Right lobe of liver (tissue), 6 donors: ENCODE measurements at regions not wholly inside any gene's neighbourhood (a gene's known extent, or its start where the extent isn't known, plus 50 kb on each side); places are given as distances from the start of the nearest gene placed in this dataset.

Experiments used
- ATAC-seq, 4 donors: fragments of 200-7000 bp; cut with Tn5 transposase; one replicate each; pipeline ENCODE4 v1.9.1; 2020; ENCODE audit warnings: mild to moderate bottlenecking in 4 of 4, moderate library complexity in 4 of 4
- DNase-seq, 3 donors: peaks; one replicate each; pipeline ENCODE4 v3.0.0-alpha.2; 2020
- H3K27ac ChIP-seq, 3 donors: fragments of 200-600 bp; one replicate each; pipeline ENCODE4 v1.8.0; 2022
- H3K27me3 ChIP-seq, 2 donors: fragments of 200-600 bp; one replicate each; pipeline ENCODE4 v1.8.0; 2022
- H3K36me3 ChIP-seq, 4 donors: fragments of 200-600 bp; sonication (generic) in 1 of 4; one replicate each; pipeline versions ENCODE4 v1.5.1 to v1.8.0; 2017 to 2022; ENCODE audit warnings: control low read depth in 1 of 4
- H3K4me1 ChIP-seq, 4 donors: fragments of 200-600 bp; sonication (generic) in 1 of 4; one replicate each; pipeline versions ENCODE4 v1.5.1 to v1.8.0; 2017 to 2022; ENCODE audit warnings: control low read depth in 1 of 4
- H3K4me3 ChIP-seq, 3 donors: fragments of 200-600 bp; one replicate each; pipeline ENCODE4 v1.8.0; 2022
- H3K9me3 ChIP-seq, 4 donors: fragments of 200-600 bp; sonication (generic) in 1 of 4; one replicate each; pipeline versions ENCODE4 v1.5.1 to v1.8.0; 2017 to 2022; ENCODE audit warnings: control low read depth in 1 of 4
- POLR2A ChIP-seq: fragments of 450-650 bp; IDR thresholded peaks from one replicate; pipeline ENCODE4 v1.6.1; 2017; ENCODE audit warnings: antibody characterized with exemption, mild to moderate bottlenecking
- WGBS: methylation state at CpG from one replicate; pipeline ENCODE4 v1.1.6; 2018; ENCODE audit warnings: low coverage, low lambda C conversion rate; ENCODE audit not compliant: insufficient coverage; ENCODE audit errors: missing lambda C conversion rate; 5-methylcytosine and 5-hydroxymethylcytosine counted together
- intact Hi-C, 2 donors: fragments of 100-400 bp; cut with DNase I; formaldehyde crosslinking; loops; one replicate each; pipeline versions ENCODE4 v1.11.2 to v1.14.1; 2022
- TF ChIP-seq, protein P1 (sequence below), 4 donors: fragments of 200-600 bp in 3 of 4; fragments of 450-650 bp in 1 of 4; IDR thresholded peaks; one replicate each; pipeline versions ENCODE4 v1.5.1 to v1.8.0; 2016 to 2022; ENCODE audit warnings: antibody characterized with exemption in 4 of 4, mild to moderate bottlenecking in 2 of 4
- donor health status: DM: no; HTN: yes; CAD: no.
- donor health status: DM: no; HTN: no; CAD: no.
- donor health status: DM: no; HTN: no; CAD: no.
- donor health status: DM: no; HTN: yes; CAD: no.
- donor health status: DM: no; HTN: yes; CAD: no.

DNA sequence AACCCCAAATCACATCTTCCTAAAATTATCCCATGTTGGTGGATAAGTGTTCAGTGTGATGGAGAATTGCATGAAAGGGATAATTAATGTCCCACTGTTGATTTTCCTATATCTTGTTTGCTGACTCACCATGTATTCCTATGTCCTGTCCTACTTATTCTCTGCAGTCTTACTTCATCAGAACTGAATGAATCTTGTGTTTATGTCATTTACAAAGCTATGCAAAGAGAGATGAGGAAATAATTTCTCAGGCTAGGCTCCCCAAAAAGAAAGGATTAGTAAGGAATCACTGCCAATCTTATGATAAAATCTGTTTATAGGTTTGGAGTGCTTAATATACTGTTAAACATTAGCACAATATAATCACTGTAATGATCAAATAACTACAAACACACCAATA lies 360.8 kb downstream of the CRPPA start:
- H3K4me1 ChIP-seq: peaks cover 0 to 7% (median 0%) of the 10 kb centered on the region in 4 donors
- intact Hi-C loops: no loop called here
- H3K27me3 ChIP-seq: no peaks in the 10 kb centered on the region
- H3K27ac ChIP-seq: no peak overlapping the region
- TF ChIP-seq, protein P1, sequence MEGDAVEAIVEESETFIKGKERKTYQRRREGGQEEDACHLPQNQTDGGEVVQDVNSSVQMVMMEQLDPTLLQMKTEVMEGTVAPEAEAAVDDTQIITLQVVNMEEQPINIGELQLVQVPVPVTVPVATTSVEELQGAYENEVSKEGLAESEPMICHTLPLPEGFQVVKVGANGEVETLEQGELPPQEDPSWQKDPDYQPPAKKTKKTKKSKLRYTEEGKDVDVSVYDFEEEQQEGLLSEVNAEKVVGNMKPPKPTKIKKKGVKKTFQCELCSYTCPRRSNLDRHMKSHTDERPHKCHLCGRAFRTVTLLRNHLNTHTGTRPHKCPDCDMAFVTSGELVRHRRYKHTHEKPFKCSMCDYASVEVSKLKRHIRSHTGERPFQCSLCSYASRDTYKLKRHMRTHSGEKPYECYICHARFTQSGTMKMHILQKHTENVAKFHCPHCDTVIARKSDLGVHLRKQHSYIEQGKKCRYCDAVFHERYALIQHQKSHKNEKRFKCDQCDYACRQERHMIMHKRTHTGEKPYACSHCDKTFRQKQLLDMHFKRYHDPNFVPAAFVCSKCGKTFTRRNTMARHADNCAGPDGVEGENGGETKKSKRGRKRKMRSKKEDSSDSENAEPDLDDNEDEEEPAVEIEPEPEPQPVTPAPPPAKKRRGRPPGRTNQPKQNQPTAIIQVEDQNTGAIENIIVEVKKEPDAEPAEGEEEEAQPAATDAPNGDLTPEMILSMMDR (IDR thresholded peaks at IDR 0.05): no peak
- TF ChIP-seq POLR2A: no peak
- ATAC-seq (no peak), DNase-seq (no peak)
- no peaks in the 10 kb centered on the region for H3K9me3 ChIP-seq
- H3K36me3 ChIP-seq: no peaks in the 10 kb centered on the region
- no peak overlapping the region for H3K4me3 ChIP-seq

DNA sequence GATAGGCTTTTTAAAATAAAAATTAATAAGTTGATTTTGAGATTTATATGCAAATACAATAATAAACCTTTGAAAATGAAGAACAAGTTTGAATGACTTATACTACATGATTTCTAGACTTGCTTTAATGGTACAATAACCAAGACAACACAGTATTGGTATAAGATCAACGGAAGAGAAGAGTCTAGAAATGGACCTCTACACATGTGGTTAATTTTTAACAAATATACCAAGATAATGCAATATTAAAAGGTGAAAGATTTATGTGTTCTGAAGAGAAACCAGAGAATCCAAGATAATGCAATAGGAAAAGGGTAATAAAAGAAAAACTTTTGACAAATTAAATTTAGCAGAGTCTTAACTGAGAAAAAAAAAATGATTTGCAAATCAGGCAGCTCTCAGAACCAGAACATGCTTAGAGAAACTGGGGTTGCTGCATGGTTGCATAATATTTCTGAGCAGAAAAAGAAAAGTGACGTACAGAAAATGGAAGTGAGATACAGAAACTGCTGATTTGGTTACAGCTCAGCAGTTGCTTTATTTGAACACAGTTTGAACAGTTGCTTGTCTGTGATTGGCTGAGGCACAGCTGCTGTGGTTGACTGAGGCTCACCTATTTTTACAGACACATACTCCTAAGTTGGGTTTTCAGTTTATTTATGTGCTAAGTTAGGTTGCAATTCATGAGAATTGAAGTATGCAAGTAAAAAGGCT lies 365.9 kb downstream of the CRPPA start:
- H3K36me3 ChIP-seq: no peaks in the 10 kb centered on the region
- H3K4me1 ChIP-seq: no peaks in the 10 kb centered on the region
- intact Hi-C loops: no loop called here
- WGBS: 19% methylated on average over 2 of the region's 2 CpGs
- no peak for TF ChIP-seq POLR2A
- TF ChIP-seq, protein P1 (IDR thresholded peaks at IDR 0.05): no peak
- H3K27me3 ChIP-seq: no peaks in the 10 kb centered on the region
- ATAC-seq: peak; percentile 71 to 83 (median 72)
- no peaks in the 10 kb centered on the region for H3K9me3 ChIP-seq
- no peak overlapping the region for H3K4me3 ChIP-seq
- H3K27ac ChIP-seq: no peak overlapping the region
- DNase-seq: no peak

DNA sequence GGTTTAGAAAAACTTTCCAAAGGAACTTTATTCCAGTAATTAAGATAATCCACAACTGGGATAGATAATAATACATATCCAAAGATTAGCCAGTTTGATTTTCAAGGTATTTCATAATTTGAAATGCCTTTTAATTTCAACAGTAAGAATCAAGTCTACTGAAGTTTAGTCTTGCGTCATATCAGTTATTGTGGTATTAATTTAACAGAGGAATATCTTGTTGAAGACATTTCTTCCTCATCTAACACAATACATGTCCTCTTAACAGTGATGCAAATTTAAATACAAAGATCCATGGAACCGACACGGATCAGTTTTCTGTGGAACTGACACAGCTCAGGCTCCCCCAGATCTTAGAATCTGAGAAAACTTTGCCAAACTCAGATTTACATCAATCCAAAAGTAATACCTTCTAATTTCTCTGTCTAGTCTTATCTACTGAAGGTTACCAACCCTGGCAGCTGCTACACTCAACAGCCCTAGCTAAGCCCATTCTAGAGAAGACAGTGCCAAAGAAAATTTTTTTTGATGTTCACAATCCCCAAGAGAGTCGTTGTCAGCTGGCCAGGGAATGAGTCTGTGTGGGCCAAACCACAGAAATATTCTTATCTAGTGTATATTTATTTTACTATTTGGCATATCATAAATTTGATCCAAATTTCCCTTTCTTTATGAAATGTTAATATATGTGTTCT lies 365.2 kb upstream of the MEOX2 start:
- H3K4me1 ChIP-seq: no peaks in the 10 kb centered on the region
- 66% methylated on average over 4 of the region's 4 CpGs for WGBS
- no peak for TF ChIP-seq POLR2A
- TF ChIP-seq, protein P1 (IDR thresholded peaks at IDR 0.05): no peak
- H3K4me3 ChIP-seq: no peak overlapping the region
- intact Hi-C loops: no loop called here
- H3K9me3 ChIP-seq: no peaks in the 10 kb centered on the region
- no peak overlapping the region for H3K27ac ChIP-seq
- no peak for DNase-seq
- no peaks in the 10 kb centered on the region for H3K36me3 ChIP-seq
- H3K27me3 ChIP-seq: no peaks in the 10 kb centered on the region
- ATAC-seq: no peak

DNA sequence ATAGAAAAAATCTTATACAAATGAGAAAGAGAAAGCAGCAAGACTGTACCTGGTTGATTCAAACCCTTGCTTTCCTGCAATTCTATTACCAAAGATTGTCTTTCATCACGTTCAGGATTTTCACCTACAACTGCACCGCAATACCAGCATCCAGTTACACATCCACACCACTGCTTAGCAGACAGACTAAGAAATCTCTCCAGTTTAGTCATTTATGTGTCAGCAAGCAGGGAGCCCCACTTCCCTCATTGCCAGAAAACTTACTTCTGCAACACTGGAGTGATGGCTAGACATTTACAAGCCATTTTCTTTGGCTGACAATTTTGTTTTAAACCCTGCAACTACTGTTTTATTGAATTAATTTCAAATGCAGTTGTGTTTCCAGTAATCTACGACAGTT lies 359.6 kb upstream of the MEOX2 start:
- H3K36me3 ChIP-seq: no peaks in the 10 kb centered on the region
- ATAC-seq: no peak
- H3K27me3 ChIP-seq: no peaks in the 10 kb centered on the region
- no peaks in the 10 kb centered on the region for H3K4me1 ChIP-seq
- H3K27ac ChIP-seq: no peak overlapping the region
- intact Hi-C loops: no loop called here
- no peak for DNase-seq
- H3K4me3 ChIP-seq: no peak overlapping the region
- TF ChIP-seq, protein P1 (IDR thresholded peaks at IDR 0.05): no peak
- TF ChIP-seq POLR2A: no peak
- WGBS: 58% methylated on average over 3 of the region's 3 CpGs
- no peaks in the 10 kb centered on the region for H3K9me3 ChIP-seq
